GM12864 (cell line): ENCODE measurements at regions not wholly inside any gene's neighbourhood (a gene's known extent, or its start where the extent isn't known, plus 50 kb on each side); places are given as distances from the start of the nearest gene placed in this dataset.

ENCODE experiments used
- DNase-seq: peaks from one replicate; pipeline ENCODE4 v3.0.0-alpha.2; 2011; ENCODE audit warnings: low read depth
- H3K4me3 ChIP-seq: 2 replicates; pipeline ENCODE4 v1.5.1; 2011; ENCODE audit warnings: mild to moderate bottlenecking, low read depth, low read length, control low read depth
- TF ChIP-seq, protein P1 (sequence below): IDR thresholded peaks from 2 replicates; pipeline ENCODE4 v1.5.1; 2011; ENCODE audit warnings: low read depth, mild to moderate bottlenecking, moderate library complexity, low read length, control low read depth, inconsistent platforms; ENCODE audit errors: missing control alignments

DNA sequence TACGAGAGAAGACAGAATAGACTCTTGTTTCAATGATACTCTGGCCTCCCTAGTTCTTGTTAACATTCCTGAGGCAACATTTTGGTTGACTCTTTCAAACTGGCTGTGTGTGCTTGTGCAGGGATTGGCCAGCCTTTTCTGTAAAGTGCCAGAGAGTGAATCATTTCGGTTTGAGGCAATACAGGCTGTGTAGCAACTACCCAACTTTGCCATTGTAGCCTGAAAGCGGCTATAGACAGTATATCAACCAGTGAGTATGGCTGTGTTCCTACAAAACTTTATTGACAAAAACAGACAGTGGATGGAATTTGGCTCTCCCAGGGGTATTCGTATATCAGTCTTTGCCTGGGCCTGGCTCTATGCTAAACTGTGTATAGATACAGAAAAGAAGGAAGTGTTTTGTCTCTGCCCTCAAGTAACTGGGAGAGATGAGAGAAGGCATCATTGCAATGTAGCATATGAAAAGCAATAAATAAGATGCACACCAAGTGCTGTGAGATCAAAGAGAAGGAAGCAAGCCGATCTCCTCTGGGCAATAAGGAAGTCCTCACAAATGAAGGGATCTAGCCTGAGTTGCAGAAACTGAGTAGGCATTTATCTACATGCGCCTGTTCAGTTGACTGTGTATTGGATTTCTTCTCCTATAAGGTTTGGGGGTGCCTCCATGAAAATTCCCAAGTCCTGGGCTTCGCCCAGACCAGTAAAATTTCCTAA is 568.0 kb upstream of the KLF4 start:
- DNase-seq, result no peak
- no peak overlapping the region for H3K4me3 ChIP-seq
- TF ChIP-seq, protein P1, sequence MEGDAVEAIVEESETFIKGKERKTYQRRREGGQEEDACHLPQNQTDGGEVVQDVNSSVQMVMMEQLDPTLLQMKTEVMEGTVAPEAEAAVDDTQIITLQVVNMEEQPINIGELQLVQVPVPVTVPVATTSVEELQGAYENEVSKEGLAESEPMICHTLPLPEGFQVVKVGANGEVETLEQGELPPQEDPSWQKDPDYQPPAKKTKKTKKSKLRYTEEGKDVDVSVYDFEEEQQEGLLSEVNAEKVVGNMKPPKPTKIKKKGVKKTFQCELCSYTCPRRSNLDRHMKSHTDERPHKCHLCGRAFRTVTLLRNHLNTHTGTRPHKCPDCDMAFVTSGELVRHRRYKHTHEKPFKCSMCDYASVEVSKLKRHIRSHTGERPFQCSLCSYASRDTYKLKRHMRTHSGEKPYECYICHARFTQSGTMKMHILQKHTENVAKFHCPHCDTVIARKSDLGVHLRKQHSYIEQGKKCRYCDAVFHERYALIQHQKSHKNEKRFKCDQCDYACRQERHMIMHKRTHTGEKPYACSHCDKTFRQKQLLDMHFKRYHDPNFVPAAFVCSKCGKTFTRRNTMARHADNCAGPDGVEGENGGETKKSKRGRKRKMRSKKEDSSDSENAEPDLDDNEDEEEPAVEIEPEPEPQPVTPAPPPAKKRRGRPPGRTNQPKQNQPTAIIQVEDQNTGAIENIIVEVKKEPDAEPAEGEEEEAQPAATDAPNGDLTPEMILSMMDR, result no peak

DNA sequence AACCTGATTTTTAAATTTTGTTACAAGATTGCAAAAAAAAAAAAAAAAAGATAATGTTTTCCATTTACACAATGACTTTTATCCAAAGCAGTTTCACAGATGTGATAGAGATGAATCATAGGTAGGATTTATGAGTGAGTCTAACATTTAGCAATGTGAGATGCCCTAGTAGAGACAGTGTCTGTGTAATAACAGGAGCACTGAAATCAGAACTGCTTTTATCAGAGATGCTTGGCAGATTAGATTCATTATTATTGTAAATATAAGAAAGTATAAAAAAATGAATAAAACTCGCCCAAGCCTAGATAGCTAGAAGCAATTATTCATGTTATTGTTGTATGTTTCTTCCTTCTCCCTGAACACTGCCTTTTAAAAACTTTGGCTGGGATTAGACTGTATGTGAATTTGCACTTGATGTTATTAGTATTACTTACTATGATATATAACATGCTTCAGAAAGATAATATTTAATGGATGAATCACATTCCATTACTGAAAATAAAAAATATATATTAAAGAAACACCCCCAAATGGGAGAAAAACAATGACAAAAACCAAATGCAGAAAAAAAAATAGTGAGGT is 567.3 kb upstream of the KLF4 start:
- DNase-seq, result no peak
- H3K4me3 ChIP-seq, result no peak overlapping the region

DNA sequence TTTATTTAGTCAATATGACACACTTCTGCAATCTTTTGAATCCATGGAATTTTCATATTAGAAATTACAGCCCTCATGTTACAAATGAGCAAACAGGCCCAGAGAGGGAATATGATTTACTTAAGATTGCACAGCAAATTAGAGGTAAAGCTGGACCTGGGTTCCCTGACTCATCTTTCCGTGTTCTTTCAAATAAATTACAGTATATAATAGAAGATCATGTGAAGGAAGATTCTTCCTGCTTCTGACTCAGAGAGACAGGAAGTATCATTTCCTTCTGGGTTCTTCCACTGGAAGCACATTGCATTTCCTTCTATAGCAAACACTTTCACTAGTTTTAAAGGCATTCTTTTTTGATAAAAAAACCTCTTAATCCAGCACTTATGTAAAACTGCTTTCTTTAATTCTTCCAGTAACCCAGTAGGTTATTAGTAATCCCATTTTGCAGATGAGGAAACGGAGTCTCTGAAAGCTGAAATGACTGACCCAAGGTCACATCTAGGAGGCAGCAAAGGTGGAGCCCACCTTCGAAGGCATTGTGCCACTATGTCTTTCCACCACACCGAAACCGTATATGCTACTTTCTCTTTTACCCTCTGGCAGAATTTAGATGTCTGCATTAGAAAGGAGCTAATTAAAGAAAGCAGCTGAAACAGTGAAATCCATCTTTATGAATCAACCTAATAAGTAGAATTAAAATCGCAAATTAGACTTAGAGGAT is 566.7 kb upstream of the KLF4 start:
- no peak overlapping the region for H3K4me3 ChIP-seq
- DNase-seq, result no peak
- TF ChIP-seq, protein P1, result no peak

More for the DNA sequence above, 567.3 kb upstream of the KLF4 start:
- TF ChIP-seq, protein P1, result no peak

DNA sequence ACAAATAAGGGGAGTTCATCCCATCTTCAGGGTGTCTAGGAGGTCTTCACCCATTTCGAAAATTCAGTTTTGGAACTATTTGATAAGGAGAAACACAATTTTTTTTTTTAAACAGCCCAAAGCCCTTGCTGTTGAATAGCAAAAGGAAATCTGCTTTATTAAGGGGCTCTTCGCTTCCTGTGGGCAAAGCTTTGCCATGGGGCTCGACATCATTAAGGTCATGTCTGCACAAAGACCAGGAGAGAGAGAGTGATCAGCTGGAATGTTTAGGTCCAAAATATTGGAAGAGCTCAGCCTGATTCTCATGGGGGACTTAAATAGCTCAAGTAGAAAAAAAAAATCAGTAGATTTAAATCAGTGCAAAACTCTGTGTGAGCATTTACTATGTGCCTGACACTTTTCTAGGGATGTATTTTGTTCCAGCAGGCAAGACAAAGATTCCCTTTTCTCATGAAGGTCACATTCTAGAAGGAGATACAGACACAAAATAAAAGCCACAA is 564.6 kb upstream of the KLF4 start:
- DNase-seq, result no peak
- TF ChIP-seq, protein P1, result no peak
- H3K4me3 ChIP-seq, result no peak overlapping the region

- DNase-seq, result no peak
- TF ChIP-seq, protein P1, result no peak
- H3K4me3 ChIP-seq, result no peak overlapping the region
These were observed 564.0 kb upstream of the KLF4 start for GRCh38 chr9:108053555-108054061.

DNA sequence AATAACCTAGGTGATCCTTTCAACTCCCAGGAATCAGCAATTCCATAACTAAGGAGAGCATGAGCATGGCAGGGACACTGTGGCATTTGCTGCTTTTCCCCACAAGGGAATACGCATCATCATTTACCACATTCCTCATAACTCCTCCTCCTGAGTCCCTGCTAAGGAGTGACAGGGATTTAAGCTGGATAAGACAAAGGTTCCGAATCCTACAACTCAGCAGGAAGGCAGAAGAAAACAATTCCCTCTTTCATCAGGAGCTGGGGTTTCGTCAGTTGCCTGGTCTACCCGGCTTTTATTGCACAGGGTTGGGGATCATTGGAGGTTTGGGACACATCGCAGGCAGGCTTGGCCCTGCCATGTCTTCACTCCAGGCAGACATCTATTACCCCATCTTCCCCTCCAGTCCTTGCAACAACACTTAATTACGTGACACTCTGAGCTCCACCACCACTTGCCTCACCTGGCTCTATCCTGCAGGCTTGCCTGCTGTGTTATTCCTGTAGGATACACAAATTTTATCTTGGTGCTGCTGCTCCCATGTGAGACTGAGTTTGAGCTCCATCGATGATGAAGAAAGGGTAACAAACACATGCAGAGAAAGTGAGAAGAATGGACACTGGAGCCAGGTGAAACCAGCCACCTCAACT is 563.0 kb upstream of the KLF4 start:
- TF ChIP-seq, protein P1, result no peak
- no peak for DNase-seq
- no peak overlapping the region for H3K4me3 ChIP-seq
